Right atrium auricular region (tissue), 2 donors: ENCODE measurements at regions not wholly inside any gene's neighbourhood (a gene's known extent, or its start where the extent isn't known, plus 50 kb on each side); places are given as distances from the start of the nearest gene placed in this dataset.
"Not testable (repeated sequence)": the region's sequence is repeated elsewhere in the genome, so short reads cannot be mapped to it uniquely, and the experiment has no call there.

Source experiments
- DNase-seq: peaks from one replicate; pipeline ENCODE4 v3.0.0-alpha.2; 2019; ENCODE audit warnings: low spot score
- H3K27ac ChIP-seq, 2 donors: fragments of 200-600 bp; sonication (generic); 1 replicate in 1 of 2; 2 replicates in 1 of 2; pipeline ENCODE4 v1.5.1; 2016 to 2019
- H3K27me3 ChIP-seq, 2 donors: fragments of 200-600 bp; sonication (generic); one replicate each; pipeline versions ENCODE4 v1.5.1 to v1.6.0; 2017 to 2019
- H3K36me3 ChIP-seq: fragments of 200-600 bp; sonication (generic); one replicate; pipeline ENCODE4 v1.5.1; 2016
- H3K4me1 ChIP-seq, 2 donors: fragments of 200-600 bp; sonication (generic); one replicate each; pipeline versions ENCODE4 v1.5.1 to v1.6.0; 2017 to 2019
- H3K4me3 ChIP-seq, 2 donors: fragments of 200-600 bp; sonication (generic); 1 replicate in 1 of 2; 2 replicates in 1 of 2; pipeline ENCODE4 v1.5.1; 2017 to 2019; ENCODE audit warnings: mild to moderate bottlenecking in 1 of 2, moderate library complexity in 1 of 2
- H3K9me3 ChIP-seq, 2 donors: fragments of 200-600 bp; sonication (generic); one replicate each; pipeline ENCODE4 v1.5.1; 2019
- CTCF ChIP-seq, 2 donors: fragments of 200-600 bp; sonication (generic); IDR thresholded peaks; one replicate each; pipeline ENCODE4 v1.5.1; 2019; ENCODE audit warnings: antibody characterized with exemption in 2 of 2

GRCh38 chr1:14281412-14281811 is 317.1 kb upstream of the KAZN start:
- TF ChIP-seq CTCF (IDR thresholded peaks at IDR 0.05): no peak
- no peaks in the 10 kb centered on the region for H3K27me3 ChIP-seq

GRCh38 chr1:14282707-14283106 is 315.8 kb upstream of the KAZN start:
- no peaks in the 10 kb centered on the region for H3K4me1 ChIP-seq
- H3K27me3 ChIP-seq: no peaks in the 10 kb centered on the region
- no peaks in the 10 kb centered on the region for H3K36me3 ChIP-seq
- H3K27ac ChIP-seq: no peak overlapping the region
- DNase-seq: no peak
- no peak for TF ChIP-seq CTCF (IDR thresholded peaks at IDR 0.05)
- H3K9me3 ChIP-seq: no peaks in the 10 kb centered on the region
- no peak overlapping the region for H3K4me3 ChIP-seq

More at GRCh38 chr1:14281412-14281811, 317.1 kb upstream of the KAZN start:
- H3K27ac ChIP-seq: no peak overlapping the region
- H3K4me3 ChIP-seq: no peak overlapping the region
- H3K9me3 ChIP-seq: no peaks in the 10 kb centered on the region
- no peak for DNase-seq
- no peaks in the 10 kb centered on the region for H3K4me1 ChIP-seq
- no peaks in the 10 kb centered on the region for H3K36me3 ChIP-seq

GRCh38 chr1:14285238-14285637 is 313.2 kb upstream of the KAZN start:
- Histone ChIP-seq H3K27ac (no peak overlapping the region), H3K36me3 (no peaks in the 10 kb centered on the region), H3K4me1 (no peaks in the 10 kb centered on the region), H3K27me3 (no peaks in the 10 kb centered on the region), H3K9me3 (no peaks in the 10 kb centered on the region), H3K4me3 (no peak overlapping the region)
- no peak for DNase-seq
- no peak for TF ChIP-seq CTCF (IDR thresholded peaks at IDR 0.05)

- not testable (repeated sequence) for H3K36me3 ChIP-seq, H3K27ac ChIP-seq, H3K4me3 ChIP-seq, H3K27me3 ChIP-seq, DNase-seq, H3K9me3 ChIP-seq, H3K4me1 ChIP-seq
Observed at GRCh38 chr1:14291182-14291581, 307.3 kb upstream of the KAZN start.

GRCh38 chr1:14292520-14292919 is 306.0 kb upstream of the KAZN start:
- TF ChIP-seq CTCF (IDR thresholded peaks at IDR 0.05): no peak
- Histone ChIP-seq H3K36me3 (no peaks in the 10 kb centered on the region), H3K4me3 (no peak overlapping the region), H3K9me3 (no peaks in the 10 kb centered on the region), H3K27me3 (no peaks in the 10 kb centered on the region), H3K4me1 (no peaks in the 10 kb centered on the region), H3K27ac (no peak overlapping the region)
- no peak for DNase-seq

GRCh38 chr1:14294006-14294405 is 304.5 kb upstream of the KAZN start:
- no peak overlapping the region for H3K27ac ChIP-seq
- H3K27me3 ChIP-seq: no peaks in the 10 kb centered on the region
- no peak for DNase-seq
- no peaks in the 10 kb centered on the region for H3K9me3 ChIP-seq
- no peak overlapping the region for H3K4me3 ChIP-seq
- H3K4me1 ChIP-seq: no peaks in the 10 kb centered on the region
- H3K36me3 ChIP-seq: no peaks in the 10 kb centered on the region
- TF ChIP-seq CTCF (IDR thresholded peaks at IDR 0.05): no peak
